HEK293 (cell line): ENCODE measurements at regions not wholly inside any gene's neighbourhood (a gene's known extent, or its start where the extent isn't known, plus 50 kb on each side); places are given as distances from the start of the nearest gene placed in this dataset.
A peak's percentile ranks its signal among the peaks of the same experiment; 100 is the strongest.

ENCODE experiments used
- CTCF ChIA-PET: fragments of 350-600 bp; formaldehyde crosslinking; extraction: SDS; loops from one replicate; lab custom pipeline; 2021; ENCODE audit warnings: antibody characterized with exemption; lab: Yijun Ruan, JAX
- POLR2A ChIA-PET: fragments of 300-600 bp; formaldehyde crosslinking; extraction: SDS; loops from one replicate; lab custom pipeline; 2020; ENCODE audit warnings: antibody characterized with exemption, inconsistent platforms; lab: Yijun Ruan, JAX
- H3K27ac ChIP-seq: fragments of 200-500 bp; sonication (Bioruptor generic); 2 replicates; pipeline ENCODE4 v1.5.1; 2014; ENCODE audit warnings: low read depth, low read length, control low read depth, inconsistent platforms; ENCODE audit errors: extremely low read depth
- H3K36me3 ChIP-seq, 2 experiments: fragments of 200-500 bp in 1 of 2; sonication (Bioruptor generic) in 1 of 2; 1 replicate in 1 of 2; 2 replicates in 1 of 2; pipeline ENCODE4 v1.5.1; 2014 to 2017; ENCODE audit warnings: inconsistent platforms in 2 of 2, low read length in 2 of 2; ENCODE audit not compliant: control insufficient read depth in 2 of 2, insufficient read depth in 1 of 2
- H3K4me1 ChIP-seq: fragments of 200-500 bp; sonication (Bioruptor generic); 2 replicates; pipeline ENCODE4 v1.5.1; 2014; ENCODE audit warnings: mild to moderate bottlenecking, low read length, inconsistent platforms; ENCODE audit not compliant: control insufficient read depth, insufficient read depth
- H3K4me3 ChIP-seq: 2 replicates; pipeline ENCODE4 v1.5.1; 2011; ENCODE audit warnings: low read depth, mild to moderate bottlenecking, control low read depth, low read length, moderate library complexity
- H3K9me3 ChIP-seq: fragments of 200-500 bp; sonication (Bioruptor generic); 2 replicates; pipeline ENCODE4 v1.5.1; 2014; ENCODE audit warnings: low read depth, low read length, inconsistent platforms; ENCODE audit not compliant: control insufficient read depth, insufficient read depth
- AEBP2 ChIP-seq: fragments of 450-650 bp; formaldehyde crosslinking; IDR thresholded peaks from 2 replicates; pipeline ENCODE4 v1.5.1; 2016; ENCODE audit warnings: missing biosample characterization, missing genetic modification characterization, borderline replicate concordance
- ATF2 ChIP-seq: fragments of 450-650 bp; formaldehyde crosslinking; IDR thresholded peaks from 2 replicates; pipeline ENCODE4 v1.5.1; 2016; ENCODE audit warnings: missing biosample characterization, missing genetic modification characterization, low read depth
- BCL6B ChIP-seq: fragments of 450-650 bp; formaldehyde crosslinking; IDR thresholded peaks from 2 replicates; pipeline ENCODE4 v1.5.1; 2017; ENCODE audit warnings: missing biosample characterization, missing genetic modification characterization
- KLF16 ChIP-seq: fragments of 450-650 bp; formaldehyde crosslinking; IDR thresholded peaks from 2 replicates; pipeline ENCODE4 v1.5.1; 2017; ENCODE audit warnings: missing biosample characterization, missing genetic modification characterization
- KLF7 ChIP-seq: fragments of 450-650 bp; formaldehyde crosslinking; IDR thresholded peaks from 2 replicates; pipeline ENCODE4 v1.5.1; 2016; ENCODE audit warnings: missing biosample characterization, missing genetic modification characterization, borderline replicate concordance
- MEIS1 ChIP-seq: sonication (generic); formaldehyde crosslinking; IDR thresholded peaks from 2 replicates; pipeline ENCODE4 v1.8.1; 2022; ENCODE audit warnings: missing genetic modification reagents, mild to moderate bottlenecking, borderline replicate concordance
- ZBTB48 ChIP-seq: fragments of 450-650 bp; formaldehyde crosslinking; IDR thresholded peaks from 2 replicates; pipeline ENCODE4 v1.5.1; 2016; ENCODE audit warnings: missing biosample characterization, missing genetic modification characterization
- ZBTB6 ChIP-seq: fragments of 450-650 bp; formaldehyde crosslinking; IDR thresholded peaks from 2 replicates; pipeline ENCODE4 v1.5.1; 2017; ENCODE audit warnings: missing biosample characterization, missing genetic modification characterization
- ZNF140 ChIP-seq: fragments of 450-650 bp; formaldehyde crosslinking; IDR thresholded peaks from 2 replicates; pipeline ENCODE4 v1.5.1; 2016; ENCODE audit warnings: missing biosample characterization, missing genetic modification characterization
- ZNF174 ChIP-seq: fragments of 450-650 bp; formaldehyde crosslinking; IDR thresholded peaks from 2 replicates; pipeline ENCODE4 v1.5.0; 2017; ENCODE audit warnings: missing biosample characterization, mild to moderate bottlenecking, missing genetic modification characterization
- TF ChIP-seq, protein P1 (sequence below): fragments of 450-650 bp; formaldehyde crosslinking; IDR thresholded peaks from 2 replicates; pipeline ENCODE4 v1.5.1; 2016; ENCODE audit warnings: missing biosample characterization, missing genetic modification characterization

GRCh38 chr6:150531957-150532356, 67.7 kb upstream of the PLEKHG1 start:
- Histone ChIP-seq H3K27ac (no peak overlapping the region), H3K36me3 (no peaks in the 10 kb centered on the region), H3K4me3 (no peak overlapping the region), H3K9me3 (no peaks in the 10 kb centered on the region), H3K4me1 (no peaks in the 10 kb centered on the region)
- TF ChIP-seq ZBTB48 (tag by site-specific recombination) (no peak), ZNF140 (tag by site-specific recombination) (no peak), ZNF174 (tag by site-specific recombination) (no peak), KLF16 (tag by site-specific recombination) (no peak), MEIS1 (CRISPR knock-in tag) (no peak), ZBTB6 (tag by site-specific recombination) (no peak), AEBP2 (tag by site-specific recombination) (no peak), BCL6B (no peak)
- TF ChIP-seq, protein P1, sequence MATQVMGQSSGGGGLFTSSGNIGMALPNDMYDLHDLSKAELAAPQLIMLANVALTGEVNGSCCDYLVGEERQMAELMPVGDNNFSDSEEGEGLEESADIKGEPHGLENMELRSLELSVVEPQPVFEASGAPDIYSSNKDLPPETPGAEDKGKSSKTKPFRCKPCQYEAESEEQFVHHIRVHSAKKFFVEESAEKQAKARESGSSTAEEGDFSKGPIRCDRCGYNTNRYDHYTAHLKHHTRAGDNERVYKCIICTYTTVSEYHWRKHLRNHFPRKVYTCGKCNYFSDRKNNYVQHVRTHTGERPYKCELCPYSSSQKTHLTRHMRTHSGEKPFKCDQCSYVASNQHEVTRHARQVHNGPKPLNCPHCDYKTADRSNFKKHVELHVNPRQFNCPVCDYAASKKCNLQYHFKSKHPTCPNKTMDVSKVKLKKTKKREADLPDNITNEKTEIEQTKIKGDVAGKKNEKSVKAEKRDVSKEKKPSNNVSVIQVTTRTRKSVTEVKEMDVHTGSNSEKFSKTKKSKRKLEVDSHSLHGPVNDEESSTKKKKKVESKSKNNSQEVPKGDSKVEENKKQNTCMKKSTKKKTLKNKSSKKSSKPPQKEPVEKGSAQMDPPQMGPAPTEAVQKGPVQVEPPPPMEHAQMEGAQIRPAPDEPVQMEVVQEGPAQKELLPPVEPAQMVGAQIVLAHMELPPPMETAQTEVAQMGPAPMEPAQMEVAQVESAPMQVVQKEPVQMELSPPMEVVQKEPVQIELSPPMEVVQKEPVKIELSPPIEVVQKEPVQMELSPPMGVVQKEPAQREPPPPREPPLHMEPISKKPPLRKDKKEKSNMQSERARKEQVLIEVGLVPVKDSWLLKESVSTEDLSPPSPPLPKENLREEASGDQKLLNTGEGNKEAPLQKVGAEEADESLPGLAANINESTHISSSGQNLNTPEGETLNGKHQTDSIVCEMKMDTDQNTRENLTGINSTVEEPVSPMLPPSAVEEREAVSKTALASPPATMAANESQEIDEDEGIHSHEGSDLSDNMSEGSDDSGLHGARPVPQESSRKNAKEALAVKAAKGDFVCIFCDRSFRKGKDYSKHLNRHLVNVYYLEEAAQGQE (tag by site-specific recombination): no peak
- CTCF ChIA-PET: interaction anchor here (1.1 kb wide), 1 partner anchor 9 kb away, joined by 3 read pairs; no protein-coding TSS in a partner anchor
- POLR2A ChIA-PET: interaction anchor here (0.5 to 0.7 kb wide), 2 partner anchors 49 to 548 kb away, joined by 3 to 5 read pairs; no protein-coding TSS in a partner anchor

DNA sequence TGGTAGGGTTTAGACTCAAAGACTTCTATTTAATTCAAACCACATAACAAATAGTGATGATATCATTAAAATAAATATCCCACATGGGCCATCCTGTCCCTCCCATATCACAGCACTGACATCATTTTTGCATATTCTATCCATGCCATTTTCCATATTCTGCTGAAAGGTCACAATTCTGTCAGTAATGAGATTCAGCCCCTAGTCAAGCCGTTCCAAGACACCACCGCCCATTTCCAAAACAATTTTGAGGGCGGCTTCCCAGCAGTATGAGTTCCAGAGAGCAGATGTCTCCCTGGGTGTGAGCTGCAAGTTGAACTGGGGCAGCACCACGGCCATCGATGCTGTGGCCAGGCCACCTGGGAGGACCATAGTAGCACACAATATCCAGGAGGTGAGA, 65.1 kb upstream of the PLEKHG1 start:
- CTCF ChIA-PET: no interaction called here
- H3K9me3 ChIP-seq: no peaks in the 10 kb centered on the region
- no peaks in the 10 kb centered on the region for H3K4me1 ChIP-seq
- POLR2A ChIA-PET: no interaction called here
- H3K4me3 ChIP-seq: no peak overlapping the region
- TF ChIP-seq KLF7 (tag by site-specific recombination) (no peak), ATF2 (tag by site-specific recombination) (0 out of 2 replicates have a peak, but pooled peaks have one; percentile 17)
- H3K36me3 ChIP-seq: no peaks in the 10 kb centered on the region
- H3K27ac ChIP-seq: no peak overlapping the region
